Activated T-cell treated with anti-CD3 and anti-CD28 coated beads, Interleukin-2, amount 50 U/mL, for 1 hour (primary cell): ENCODE measurements at regions not wholly inside any gene's neighbourhood (a gene's known extent, or its start where the extent isn't known, plus 50 kb on each side); places are given as distances from the start of the nearest gene placed in this dataset.

Experiments used
- DNase-seq: peaks from one replicate; pipeline ENCODE4 v3.0.0-alpha.2; 2020

GRCh38 chr5:68161156-68161555 is 54.4 kb upstream of the PIK3R1 start:
- DNase-seq, result no peak

DNA sequence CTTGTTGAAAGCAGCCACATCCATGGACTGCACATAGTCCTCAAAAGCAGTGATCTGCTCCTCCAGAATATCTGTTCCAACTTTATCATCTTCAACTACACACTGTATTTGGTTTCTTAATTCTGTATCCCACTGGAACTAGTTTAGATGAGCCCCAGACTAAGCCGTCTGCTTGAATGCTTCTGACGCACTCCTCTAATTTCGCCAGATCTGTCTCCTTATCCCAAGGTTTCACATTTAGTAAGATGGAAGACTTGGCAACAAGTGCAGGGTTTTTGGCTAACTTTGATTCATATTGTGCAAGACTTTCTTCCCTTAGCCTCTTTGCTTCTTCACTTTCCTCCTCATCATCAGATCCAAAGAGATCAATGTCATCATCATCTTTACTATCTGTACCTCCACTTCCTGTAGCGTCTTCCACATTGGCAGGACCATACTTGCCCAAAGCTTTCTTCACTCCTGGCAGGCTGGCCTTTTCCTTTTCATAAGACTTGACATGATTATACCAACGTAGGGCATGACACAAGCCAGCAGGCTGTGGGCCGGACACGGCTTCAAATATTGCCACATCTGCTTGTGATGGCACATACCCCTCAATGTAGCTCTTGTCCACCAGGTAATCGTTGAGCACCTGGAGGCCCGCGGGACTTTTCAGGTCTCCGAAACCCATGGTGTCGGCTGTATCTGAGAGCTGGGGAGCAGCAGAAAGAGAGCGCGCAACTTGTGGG is 56.2 kb upstream of the PIK3R1 start:
- no peak for DNase-seq

DNA sequence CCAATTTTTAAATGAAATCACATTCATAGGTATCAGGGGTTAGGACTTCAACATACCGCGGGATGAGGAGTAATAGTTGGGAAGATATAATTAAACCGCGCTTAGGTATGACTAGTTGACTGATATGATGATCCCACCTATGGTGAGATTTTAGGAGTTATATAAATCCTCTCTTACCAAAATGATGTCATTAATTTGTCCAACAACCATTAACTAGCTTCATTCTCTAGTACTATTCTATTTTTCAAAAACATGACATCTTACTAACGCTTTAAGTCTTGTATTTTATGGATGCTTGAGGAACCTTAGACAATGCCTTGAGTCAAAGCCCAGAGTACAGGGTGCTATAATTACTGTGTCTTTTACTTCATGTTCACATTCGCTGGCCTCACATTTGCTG is 59.6 kb upstream of the PIK3R1 start:
- DNase-seq, result no peak

- no peak for DNase-seq
Measured at GRCh38 chr5:68154119-68154857, 61.3 kb upstream of the PIK3R1 start.

GRCh38 chr5:68151812-68152211 is 63.7 kb upstream of the PIK3R1 start:
- DNase-seq, result no peak

DNA sequence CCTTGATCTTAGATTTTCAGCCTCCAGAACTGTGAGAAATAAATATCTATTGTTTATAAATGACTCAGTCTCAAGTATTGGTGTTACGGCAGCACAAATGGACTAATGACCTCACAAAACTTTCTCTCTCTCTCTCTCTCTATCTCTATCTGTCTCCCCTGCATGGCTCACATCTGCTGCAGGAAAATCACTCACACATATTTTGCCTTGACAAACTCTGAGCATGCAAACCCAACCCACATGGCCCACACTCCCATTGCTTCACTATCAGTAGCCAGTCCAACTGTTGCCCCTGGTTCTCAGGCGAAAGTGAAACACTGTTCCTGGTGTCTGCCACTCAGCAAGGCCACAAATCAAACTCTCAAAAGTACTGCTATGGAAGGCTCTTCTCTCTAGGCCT is 66.4 kb upstream of the PIK3R1 start:
- DNase-seq, result no peak

GRCh38 chr5:68148096-68148495 is 67.5 kb upstream of the PIK3R1 start:
- DNase-seq, result no peak

GRCh38 chr5:68147659-68148058 is 67.9 kb upstream of the PIK3R1 start:
- DNase-seq, result no peak

- DNase-seq, result no peak
Measured at GRCh38 chr5:68141494-68141893, 74.1 kb upstream of the PIK3R1 start.

- DNase-seq, result no peak
Measured at GRCh38 chr5:68140763-68141162, 74.8 kb upstream of the PIK3R1 start.

DNA sequence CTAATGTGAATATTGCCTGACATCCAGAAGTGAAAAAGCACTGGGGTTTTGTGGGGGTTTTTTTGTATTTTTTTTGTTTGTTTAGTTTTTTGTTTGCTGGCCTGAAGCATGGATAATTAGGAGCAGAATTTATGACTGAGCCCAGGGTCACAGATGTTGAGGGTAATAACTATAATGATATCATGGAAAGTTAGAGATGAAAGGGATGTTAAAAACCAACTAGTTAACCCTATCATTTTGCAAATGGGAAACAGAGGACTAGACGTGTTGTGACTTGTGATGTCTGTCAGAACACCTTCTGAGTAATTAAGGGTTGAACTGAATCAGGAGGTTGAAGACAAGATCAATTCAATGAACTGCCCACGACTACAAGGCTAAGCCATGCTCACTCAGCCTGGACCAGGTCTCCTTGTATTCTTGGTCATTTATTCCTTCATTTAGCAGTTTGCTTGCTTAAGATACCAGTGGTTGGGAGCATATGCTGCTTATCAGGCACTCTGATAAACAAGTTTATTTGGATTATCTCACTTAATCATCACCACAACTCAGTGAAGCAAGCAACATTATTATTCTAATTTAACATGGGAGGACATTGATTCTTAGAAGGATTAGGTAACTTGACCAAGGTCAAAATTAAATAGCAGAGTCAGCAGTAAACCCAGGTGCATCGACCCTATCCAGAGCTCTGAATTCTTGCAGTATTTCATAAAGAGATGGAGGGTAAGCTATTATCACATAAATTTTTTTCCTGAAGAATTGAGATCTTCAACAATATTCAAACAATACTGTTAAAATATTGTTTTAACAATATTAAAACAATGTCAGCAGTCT is 75.7 kb upstream of the PIK3R1 start:
- no peak for DNase-seq

- DNase-seq, result no peak
Measured at GRCh38 chr5:68137511-68138140, 77.9 kb upstream of the PIK3R1 start.

- no peak for DNase-seq
Measured at GRCh38 chr5:68134669-68135313, 80.8 kb upstream of the PIK3R1 start.

GRCh38 chr5:68134033-68134668 is 81.4 kb upstream of the PIK3R1 start:
- DNase-seq, result no peak

GRCh38 chr5:68130253-68130652 is 85.3 kb upstream of the PIK3R1 start:
- DNase-seq, result no peak

GRCh38 chr5:68129364-68129763 is 86.2 kb upstream of the PIK3R1 start:
- DNase-seq, result no peak

GRCh38 chr5:68126886-68127285 is 88.7 kb upstream of the PIK3R1 start:
- no peak for DNase-seq

- no peak for DNase-seq
Measured at GRCh38 chr5:68122439-68123328, 92.9 kb upstream of the PIK3R1 start.

- DNase-seq, result no peak
Measured at GRCh38 chr5:68116868-68117411, 98.6 kb upstream of the PIK3R1 start.

GRCh38 chr5:68116408-68116807 is 99.1 kb upstream of the PIK3R1 start:
- no peak for DNase-seq

DNA sequence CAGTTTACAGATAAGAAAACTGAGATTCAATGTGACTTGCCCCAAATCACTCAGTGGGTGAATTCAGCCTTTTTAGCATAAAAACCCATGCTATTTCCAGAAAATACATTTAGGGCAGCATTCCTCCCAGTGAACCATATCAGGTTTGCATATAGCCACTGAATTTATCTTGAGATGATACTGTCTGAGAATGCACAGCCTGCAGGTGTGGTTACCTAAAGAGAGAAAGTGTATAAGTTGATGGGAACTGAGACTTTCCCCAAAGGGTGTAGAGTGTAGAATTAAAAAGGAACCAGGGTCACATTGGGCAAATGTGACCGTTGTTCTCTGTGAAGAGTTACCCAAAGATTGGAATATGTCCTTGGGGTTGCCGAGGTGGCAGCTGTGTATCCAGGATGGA is 100.0 kb upstream of the PIK3R1 start:
- DNase-seq, result no peak
